AG04449 (cell line): ENCODE measurements at regions not wholly inside any gene's neighbourhood (a gene's known extent, or its start where the extent isn't known, plus 50 kb on each side); places are given as distances from the start of the nearest gene placed in this dataset.

Source experiments
- CTCF ChIA-PET: fragments of 350-600 bp; formaldehyde crosslinking; extraction: SDS; loops from one replicate; lab custom pipeline; 2021; ENCODE audit warnings: antibody characterized with exemption; lab: Yijun Ruan, JAX
- POLR2A ChIA-PET: fragments of 400-600, 350-600 bp; formaldehyde crosslinking; extraction: SDS; loops from one replicate; lab custom pipeline; 2020; ENCODE audit warnings: antibody characterized with exemption, inconsistent platforms; lab: Yijun Ruan, JAX
- DNase-seq: peaks from one replicate; pipeline ENCODE4 v3.0.0-alpha.2; 2010; ENCODE audit warnings: low read depth, low spot score
- H3K4me3 ChIP-seq: 2 replicates; pipeline ENCODE4 v1.5.1; 2011; ENCODE audit warnings: low read depth, mild to moderate bottlenecking, control low read depth, low read length
- CTCF ChIP-seq: IDR thresholded peaks from one replicate; pipeline ENCODE4 v1.5.1; 2011; ENCODE audit warnings: mild to moderate bottlenecking, moderate library complexity, low read length, control low read depth, inconsistent platforms; ENCODE audit not compliant: insufficient read depth; ENCODE audit errors: missing control alignments

GRCh38 chr11:19602406-19602805, 110.2 kb upstream of the NAV2 start:
- POLR2A ChIA-PET: no interaction called here
- TF ChIP-seq CTCF: no peak

GRCh38 chr11:19601235-19601634, 111.4 kb upstream of the NAV2 start:
- H3K4me3 ChIP-seq: no peak overlapping the region
- DNase-seq: no peak
- ChIA-PET POLR2A (interaction anchor here (0.6 kb wide), 1 partner anchor 290 kb away, joined by 3 read pairs; no protein-coding TSS in a partner anchor), CTCF (interaction anchor here (1.0 to 1.2 kb wide), 2 partner anchors 24 to 135 kb away, joined by 3 to 4 read pairs; no protein-coding TSS in a partner anchor)
- no peak for TF ChIP-seq CTCF

More at GRCh38 chr11:19602406-19602805, 110.2 kb upstream of the NAV2 start:
- CTCF ChIA-PET: no interaction called here
- no peak for DNase-seq
- H3K4me3 ChIP-seq: no peak overlapping the region

GRCh38 chr11:19599681-19600080, 113.0 kb upstream of the NAV2 start:
- POLR2A ChIA-PET: no interaction called here
- no peak overlapping the region for H3K4me3 ChIP-seq
- no peak for DNase-seq
- CTCF ChIA-PET: interaction anchor here (1.3 kb wide), 1 partner anchor 112 kb away, joined by 4 read pairs; no protein-coding TSS in a partner anchor
- no peak for TF ChIP-seq CTCF

GRCh38 chr11:19598876-19599486, 113.7 kb upstream of the NAV2 start:
- H3K4me3 ChIP-seq: no peak overlapping the region
- no peak for DNase-seq
- CTCF ChIA-PET: no interaction called here
- no peak for TF ChIP-seq CTCF
- POLR2A ChIA-PET: no interaction called here

GRCh38 chr11:19598456-19598855, 114.2 kb upstream of the NAV2 start:
- no peak for TF ChIP-seq CTCF
- no peak overlapping the region for H3K4me3 ChIP-seq
- ChIA-PET CTCF (interaction anchor here (1.1 kb wide), 1 partner anchor 20 kb away, joined by 4 read pairs; no protein-coding TSS in a partner anchor), POLR2A (no interaction called here)
- no peak for DNase-seq

GRCh38 chr11:19597876-19598275, 114.8 kb upstream of the NAV2 start:
- DNase-seq: no peak
- CTCF ChIA-PET: interaction anchor here (1.1 to 1.4 kb wide), 2 partner anchors 10 to 19 kb away, joined by 4 to 5 read pairs; no protein-coding TSS in a partner anchor
- H3K4me3 ChIP-seq: no peak overlapping the region
- TF ChIP-seq CTCF: no peak
- POLR2A ChIA-PET: no interaction called here
